HCT116 (cell line): ENCODE measurements at regions not wholly inside any gene's neighbourhood (a gene's known extent, or its start where the extent isn't known, plus 50 kb on each side); places are given as distances from the start of the nearest gene placed in this dataset.

Experiments
- ATAC-seq: fragments of 200-7000 bp; cut with Tn5 transposase; 2 replicates; pipeline ENCODE4 v1.9.1; 2020; ENCODE audit warnings: mild to moderate bottlenecking, moderate library complexity
- BruUV-seq: library from RNA; stranded (reverse); fragments of 400-500 nt; replicated peaks from 2 replicates; lab custom pipeline; 2021; lab: Mats Ljungman, UMichigan
- CTCF ChIA-PET: fragments of 300-600 bp; sonication (Branson Sonifier 250); formaldehyde crosslinking; loops from one replicate; lab custom pipeline; 2021; ENCODE audit warnings: antibody characterized with exemption; lab: Charles Lee
- POLR2A ChIA-PET: fragments of 300-600, 350-600 bp; sonication (Branson Sonifier 250); formaldehyde crosslinking; loops from one replicate; lab custom pipeline; 2021; ENCODE audit warnings: antibody characterized with exemption; lab: Charles Lee
- RAD21 ChIA-PET, 2 experiments: fragments of 300-600 bp; sonication (Branson Sonifier 250); formaldehyde crosslinking; loops; one replicate each; lab custom pipeline; 2023; ENCODE audit warnings: low total read pairs in 2 of 2; ENCODE audit not compliant: uncharacterized antibody in 2 of 2, unreplicated experiment in 2 of 2, low non-redundant PET in 1 of 2; lab: Charles Lee
- DNase-seq: peaks from one replicate; pipeline ENCODE4 v3.0.0-alpha.2; 2010; ENCODE audit warnings: low read depth, low spot score
- H2AFZ ChIP-seq: fragments of 200-600 bp; shearing (Covaris generic), sonication (generic); 2 replicates; pipeline ENCODE4 v1.6.1; 2017; ENCODE audit warnings: low read depth, mixed run types, mixed read lengths, antibody characterized with exemption, low read length; ENCODE audit not compliant: poor library complexity, severe bottlenecking
- H3K27ac ChIP-seq: 2 replicates; pipeline ENCODE4 v1.5.1; 2012; ENCODE audit warnings: low read depth, low read length
- H3K27me3 ChIP-seq: fragments of 200-600 bp; sonication (generic); 2 replicates; pipeline ENCODE4 v1.6.1; 2016; ENCODE audit warnings: mixed run types, low read length, mixed read lengths; ENCODE audit not compliant: insufficient read depth
- H3K36me3 ChIP-seq, 2 experiments: fragments of 200-500 bp in 1 of 2; fragments of 200-600 bp in 1 of 2; sonication (Bioruptor generic) in 1 of 2; sonication (generic) in 1 of 2; 2 replicates each; pipeline versions ENCODE4 v1.5.1 to v1.6.1; 2014 to 2016; ENCODE audit warnings: low read length in 2 of 2, inconsistent platforms in 1 of 2, mixed read lengths in 1 of 2, mixed run types in 1 of 2; ENCODE audit not compliant: insufficient read depth in 2 of 2, control insufficient read depth in 1 of 2
- H3K4me1 ChIP-seq, 2 experiments: fragments of 200-600 bp in 1 of 2; sonication (generic) in 1 of 2; 2 replicates each; pipeline versions ENCODE4 v1.5.1 to v1.6.1; 2012 to 2017; ENCODE audit warnings: low read length in 2 of 2, inconsistent platforms in 1 of 2, mild to moderate bottlenecking in 1 of 2, mixed read lengths in 1 of 2, mixed run types in 1 of 2, moderate library complexity in 1 of 2; ENCODE audit not compliant: insufficient read depth in 2 of 2, control insufficient read depth in 1 of 2
- H3K4me2 ChIP-seq: fragments of 200-600 bp; sonication (generic); 2 replicates; pipeline ENCODE4 v1.6.1; 2017; ENCODE audit warnings: mixed run types, low read length, mixed read lengths
- H3K4me3 ChIP-seq, 2 experiments: fragments of 200-600 bp in 1 of 2; sonication (generic) in 1 of 2; replicated peaks in 1 of 2; 2 replicates each; pipeline ENCODE4 v1.5.1; 2011 to 2016; ENCODE audit warnings: low read length in 2 of 2, control low read depth in 1 of 2, low read depth in 1 of 2, mild to moderate bottlenecking in 1 of 2, mixed read lengths in 1 of 2, mixed run types in 1 of 2
- H3K79me2 ChIP-seq: fragments of 200-600 bp; sonication (generic); 2 replicates; pipeline ENCODE4 v1.6.1; 2017; ENCODE audit warnings: mild to moderate bottlenecking, mixed run types, low read length, moderate library complexity, mixed read lengths; ENCODE audit not compliant: insufficient read depth
- H3K9ac ChIP-seq: fragments of 200-600 bp; sonication (generic); 2 replicates; pipeline ENCODE4 v1.6.1; 2016; ENCODE audit warnings: low read length, mixed read lengths
- H3K9me2 ChIP-seq: fragments of 200-600 bp; sonication (generic), shearing (Covaris generic); 2 replicates; pipeline ENCODE4 v1.6.1; 2017; ENCODE audit warnings: mixed run types, mild to moderate bottlenecking, moderate library complexity; ENCODE audit not compliant: insufficient read depth
- H3K9me3 ChIP-seq, 2 experiments: fragments of 200-500 bp in 1 of 2; fragments of 200-600 bp in 1 of 2; sonication (Bioruptor generic) in 1 of 2; sonication (generic) in 1 of 2; 2 replicates each; pipeline ENCODE4 v1.6.1; 2014 to 2017; ENCODE audit warnings: low read length in 2 of 2, mixed read lengths in 2 of 2, inconsistent platforms in 1 of 2, low read depth in 1 of 2, mild to moderate bottlenecking in 1 of 2, mixed run types in 1 of 2, moderate library complexity in 1 of 2; ENCODE audit not compliant: control insufficient read depth in 1 of 2, insufficient read depth in 1 of 2
- H4K20me1 ChIP-seq: fragments of 200-600 bp; sonication (generic), shearing (Covaris generic); 2 replicates; pipeline ENCODE4 v1.6.1; 2017; ENCODE audit warnings: mixed run types, mild to moderate bottlenecking, moderate library complexity; ENCODE audit not compliant: insufficient read depth
- CBX3 ChIP-seq: IDR thresholded peaks from 2 replicates; pipeline ENCODE4 v1.6.1; 2012; ENCODE audit warnings: low read depth
- ELF1 ChIP-seq: IDR thresholded peaks from 2 replicates; pipeline ENCODE4 v1.6.1; 2012; ENCODE audit warnings: low read depth, borderline replicate concordance
- EZH2phosphoT487 ChIP-seq: fragments of 200-600 bp; IDR thresholded peaks from 2 replicates; pipeline ENCODE4 v1.6.1; 2018; ENCODE audit warnings: antibody characterized with exemption, borderline replicate concordance
- FOSL1 ChIP-seq: IDR thresholded peaks from 2 replicates; pipeline ENCODE4 v1.6.1; 2012; ENCODE audit warnings: low read depth
- SIN3A ChIP-seq: IDR thresholded peaks from 2 replicates; pipeline ENCODE4 v1.6.1; 2012; ENCODE audit warnings: low read depth
- intact Hi-C: fragments of 100-400 bp; cut with micrococcal nuclease; formaldehyde crosslinking; loops from 2 replicates; pipeline ENCODE4 v1.10.0; 2022
- TF ChIP-seq, protein P1 (sequence below): IDR thresholded peaks from 2 replicates; pipeline ENCODE4 v1.6.1; 2012
- TF ChIP-seq, protein P2 (sequence below): IDR thresholded peaks from 2 replicates; pipeline ENCODE4 v1.6.1; 2012
- TF ChIP-seq, protein P3 (sequence below): IDR thresholded peaks from 2 replicates; pipeline ENCODE4 v1.6.1; 2012; ENCODE audit warnings: low read depth

DNA sequence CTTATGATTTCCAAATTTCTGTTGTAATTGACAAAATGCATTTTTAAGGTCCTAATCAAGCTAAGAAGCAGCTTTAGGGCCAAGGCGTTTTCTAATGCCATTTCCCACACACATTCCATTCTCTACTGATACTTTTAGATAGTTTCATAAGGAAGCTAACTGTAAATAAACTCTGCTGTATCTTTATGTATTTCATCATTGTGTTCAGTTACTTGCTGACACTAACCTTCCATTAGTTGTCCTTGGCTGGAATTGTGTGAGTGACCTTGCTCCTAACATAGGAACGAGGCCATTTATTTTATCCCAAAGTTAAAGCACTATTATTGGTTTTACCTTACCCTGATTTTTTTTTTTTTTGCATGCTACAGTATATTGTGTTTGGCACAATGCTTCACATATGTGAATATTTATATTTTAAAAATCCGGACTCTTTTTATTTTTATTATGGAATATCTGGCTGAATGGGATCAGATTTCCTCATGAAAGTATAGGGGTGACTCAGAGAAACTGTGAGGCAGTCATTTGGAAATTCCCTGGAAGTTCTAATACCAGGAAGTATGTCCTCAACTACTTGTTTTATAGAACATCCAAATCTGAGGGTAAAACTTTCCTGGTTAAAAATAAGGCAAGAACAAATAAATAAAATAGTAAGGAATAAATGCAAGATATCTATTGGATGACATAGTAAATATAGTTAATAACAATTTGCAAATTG, 62.7 kb upstream of the SORBS2 start:
- no peak for ATAC-seq
- Histone ChIP-seq H3K27ac (no peak overlapping the region), H3K79me2 (no peaks in the 10 kb centered on the region), H3K27me3 (no peaks in the 10 kb centered on the region), H3K9me2 (no peaks in the 10 kb centered on the region), H3K9ac (no peak overlapping the region), H3K36me3 (no peaks in the 10 kb centered on the region), H3K9me3 (no peaks in the 10 kb centered on the region), H3K4me1 (peaks cover 0 to 5% of the 10 kb centered on the region in 2 experiments; a peak in 1 of 4 replicates), H3K4me2 (no peak overlapping the region), H4K20me1 (no peaks in the 10 kb centered on the region), H2AFZ (no peak overlapping the region), H3K4me3 (no peak overlapping the region)
- intact Hi-C loops = no loop called here
- no peak for DNase-seq
- RAD21 ChIA-PET = no interaction called here
- BruUV-seq = no TSS peak
- CTCF ChIA-PET = no interaction called here
- POLR2A ChIA-PET = no interaction called here
- no peak for TF ChIP-seq FOSL1
- no peak for TF ChIP-seq EZH2phosphoT487
- TF ChIP-seq, protein P1, sequence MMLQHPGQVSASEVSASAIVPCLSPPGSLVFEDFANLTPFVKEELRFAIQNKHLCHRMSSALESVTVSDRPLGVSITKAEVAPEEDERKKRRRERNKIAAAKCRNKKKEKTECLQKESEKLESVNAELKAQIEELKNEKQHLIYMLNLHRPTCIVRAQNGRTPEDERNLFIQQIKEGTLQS = no peak
- no peak for TF ChIP-seq ELF1
- TF ChIP-seq, protein P2, sequence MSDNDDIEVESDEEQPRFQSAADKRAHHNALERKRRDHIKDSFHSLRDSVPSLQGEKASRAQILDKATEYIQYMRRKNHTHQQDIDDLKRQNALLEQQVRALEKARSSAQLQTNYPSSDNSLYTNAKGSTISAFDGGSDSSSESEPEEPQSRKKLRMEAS = no peak
- TF ChIP-seq, protein P3, sequence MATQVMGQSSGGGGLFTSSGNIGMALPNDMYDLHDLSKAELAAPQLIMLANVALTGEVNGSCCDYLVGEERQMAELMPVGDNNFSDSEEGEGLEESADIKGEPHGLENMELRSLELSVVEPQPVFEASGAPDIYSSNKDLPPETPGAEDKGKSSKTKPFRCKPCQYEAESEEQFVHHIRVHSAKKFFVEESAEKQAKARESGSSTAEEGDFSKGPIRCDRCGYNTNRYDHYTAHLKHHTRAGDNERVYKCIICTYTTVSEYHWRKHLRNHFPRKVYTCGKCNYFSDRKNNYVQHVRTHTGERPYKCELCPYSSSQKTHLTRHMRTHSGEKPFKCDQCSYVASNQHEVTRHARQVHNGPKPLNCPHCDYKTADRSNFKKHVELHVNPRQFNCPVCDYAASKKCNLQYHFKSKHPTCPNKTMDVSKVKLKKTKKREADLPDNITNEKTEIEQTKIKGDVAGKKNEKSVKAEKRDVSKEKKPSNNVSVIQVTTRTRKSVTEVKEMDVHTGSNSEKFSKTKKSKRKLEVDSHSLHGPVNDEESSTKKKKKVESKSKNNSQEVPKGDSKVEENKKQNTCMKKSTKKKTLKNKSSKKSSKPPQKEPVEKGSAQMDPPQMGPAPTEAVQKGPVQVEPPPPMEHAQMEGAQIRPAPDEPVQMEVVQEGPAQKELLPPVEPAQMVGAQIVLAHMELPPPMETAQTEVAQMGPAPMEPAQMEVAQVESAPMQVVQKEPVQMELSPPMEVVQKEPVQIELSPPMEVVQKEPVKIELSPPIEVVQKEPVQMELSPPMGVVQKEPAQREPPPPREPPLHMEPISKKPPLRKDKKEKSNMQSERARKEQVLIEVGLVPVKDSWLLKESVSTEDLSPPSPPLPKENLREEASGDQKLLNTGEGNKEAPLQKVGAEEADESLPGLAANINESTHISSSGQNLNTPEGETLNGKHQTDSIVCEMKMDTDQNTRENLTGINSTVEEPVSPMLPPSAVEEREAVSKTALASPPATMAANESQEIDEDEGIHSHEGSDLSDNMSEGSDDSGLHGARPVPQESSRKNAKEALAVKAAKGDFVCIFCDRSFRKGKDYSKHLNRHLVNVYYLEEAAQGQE = no peak
- no peak for TF ChIP-seq SIN3A
- TF ChIP-seq CBX3 = no peak
